Caki2 (cell line): ENCODE measurements at regions not wholly inside any gene's neighbourhood (a gene's known extent, or its start where the extent isn't known, plus 50 kb on each side); places are given as distances from the start of the nearest gene placed in this dataset.

ENCODE experiments used
- DNase-seq: peaks from one replicate; pipeline ENCODE4 v3.0.0-alpha.2; 2015; ENCODE audit warnings: low read depth
- in situ Hi-C: cut with HindIII; loops from 2 replicates; pipeline ENCODE4 v1.10.0; 2016; ENCODE audit warnings: low sequenced_read_pairs, low pct_unique_long_range_greater_than_20kb, mixed read lengths

- in situ Hi-C loops, result no loop called here
- DNase-seq, result no peak
Measured at GRCh38 chr15:70253461-70254156, 155.9 kb upstream of the TLE3 start.

GRCh38 chr15:70252951-70253320, 155.2 kb upstream of the TLE3 start:
- in situ Hi-C loops, result no loop called here
- DNase-seq, result no peak

- DNase-seq, result no peak
- in situ Hi-C loops, result no loop called here
Measured at GRCh38 chr15:70252056-70252950, 154.6 kb upstream of the TLE3 start.

GRCh38 chr15:70251246-70251990, 153.7 kb upstream of the TLE3 start:
- no peak for DNase-seq
- in situ Hi-C loops, result no loop called here

GRCh38 chr15:70250208-70251201, 152.8 kb upstream of the TLE3 start:
- no peak for DNase-seq
- in situ Hi-C loops, result no loop called here

- no peak for DNase-seq
- in situ Hi-C loops, result no loop called here
Measured at GRCh38 chr15:70249616-70250015, 151.9 kb upstream of the TLE3 start.

GRCh38 chr15:70248116-70249025, 150.7 kb upstream of the TLE3 start:
- in situ Hi-C loops, result no loop called here
- peak; percentile 31 for DNase-seq

- DNase-seq, result no peak
- in situ Hi-C loops, result no loop called here
Measured at GRCh38 chr15:70247281-70247680, 149.6 kb upstream of the TLE3 start.

- in situ Hi-C loops, result no loop called here
- no peak for DNase-seq
Measured at GRCh38 chr15:70246623-70247220, 149.0 kb upstream of the TLE3 start.

GRCh38 chr15:70245932-70246622, 148.4 kb upstream of the TLE3 start:
- in situ Hi-C loops, result no loop called here
- peak; percentile 49 for DNase-seq

- in situ Hi-C loops, result no loop called here
- DNase-seq, result no peak
Measured at GRCh38 chr15:70244978-70245542, 147.3 kb upstream of the TLE3 start.

GRCh38 chr15:70243686-70244540, 146.2 kb upstream of the TLE3 start:
- no peak for DNase-seq
- in situ Hi-C loops, result no loop called here

GRCh38 chr15:70242951-70243685, 145.4 kb upstream of the TLE3 start:
- DNase-seq, result no peak
- in situ Hi-C loops, result no loop called here

- in situ Hi-C loops, result no loop called here
- DNase-seq, result no peak
Measured at GRCh38 chr15:70241561-70242320, 144.0 kb upstream of the TLE3 start.
